B cell (primary cell): ENCODE measurements at regions not wholly inside any gene's neighbourhood (a gene's known extent, or its start where the extent isn't known, plus 50 kb on each side); places are given as distances from the start of the nearest gene placed in this dataset.

Source experiments
- EZH2 ChIP-seq: IDR thresholded peaks from 2 replicates; pipeline ENCODE4 v1.6.1; 2012; ENCODE audit warnings: borderline replicate concordance, low read depth, mild to moderate bottlenecking, moderate library complexity, low read length; ENCODE audit not compliant: insufficient read depth, poor library complexity, severe bottlenecking
- TF ChIP-seq, protein P1 (sequence below): fragments of 200-600 bp; IDR thresholded peaks from one replicate; pipeline ENCODE4 v1.8.0; 2022; ENCODE audit warnings: antibody characterized with exemption, mild to moderate bottlenecking

DNA sequence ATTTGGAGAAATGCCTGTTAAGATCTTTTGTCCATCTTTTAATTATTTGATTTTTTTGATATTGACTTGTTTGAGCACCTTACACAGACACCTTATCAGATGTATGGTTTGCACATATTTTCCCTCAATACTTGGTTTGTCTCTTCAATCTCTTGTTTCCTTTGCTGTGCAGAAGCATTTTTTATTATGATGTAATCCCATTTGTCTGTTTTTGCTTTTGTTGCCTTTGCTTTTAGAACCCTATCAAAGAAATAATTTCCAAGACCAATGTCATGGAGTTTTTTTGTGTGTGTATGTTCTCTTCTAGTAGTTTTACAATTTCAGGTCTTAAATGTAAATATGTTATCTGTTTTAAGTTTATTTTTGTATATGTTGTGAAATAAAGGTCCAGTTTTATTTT lies 73.9 kb downstream of the HTR1B start:
- TF ChIP-seq, protein P1, sequence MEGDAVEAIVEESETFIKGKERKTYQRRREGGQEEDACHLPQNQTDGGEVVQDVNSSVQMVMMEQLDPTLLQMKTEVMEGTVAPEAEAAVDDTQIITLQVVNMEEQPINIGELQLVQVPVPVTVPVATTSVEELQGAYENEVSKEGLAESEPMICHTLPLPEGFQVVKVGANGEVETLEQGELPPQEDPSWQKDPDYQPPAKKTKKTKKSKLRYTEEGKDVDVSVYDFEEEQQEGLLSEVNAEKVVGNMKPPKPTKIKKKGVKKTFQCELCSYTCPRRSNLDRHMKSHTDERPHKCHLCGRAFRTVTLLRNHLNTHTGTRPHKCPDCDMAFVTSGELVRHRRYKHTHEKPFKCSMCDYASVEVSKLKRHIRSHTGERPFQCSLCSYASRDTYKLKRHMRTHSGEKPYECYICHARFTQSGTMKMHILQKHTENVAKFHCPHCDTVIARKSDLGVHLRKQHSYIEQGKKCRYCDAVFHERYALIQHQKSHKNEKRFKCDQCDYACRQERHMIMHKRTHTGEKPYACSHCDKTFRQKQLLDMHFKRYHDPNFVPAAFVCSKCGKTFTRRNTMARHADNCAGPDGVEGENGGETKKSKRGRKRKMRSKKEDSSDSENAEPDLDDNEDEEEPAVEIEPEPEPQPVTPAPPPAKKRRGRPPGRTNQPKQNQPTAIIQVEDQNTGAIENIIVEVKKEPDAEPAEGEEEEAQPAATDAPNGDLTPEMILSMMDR = no peak
- TF ChIP-seq EZH2 = no peak
